ENCODE measurements at regions not wholly inside any gene's neighbourhood (a gene's known extent, or its start where the extent isn't known, plus 50 kb on each side); places are given as distances from the start of the nearest gene placed in this dataset.

DNA sequence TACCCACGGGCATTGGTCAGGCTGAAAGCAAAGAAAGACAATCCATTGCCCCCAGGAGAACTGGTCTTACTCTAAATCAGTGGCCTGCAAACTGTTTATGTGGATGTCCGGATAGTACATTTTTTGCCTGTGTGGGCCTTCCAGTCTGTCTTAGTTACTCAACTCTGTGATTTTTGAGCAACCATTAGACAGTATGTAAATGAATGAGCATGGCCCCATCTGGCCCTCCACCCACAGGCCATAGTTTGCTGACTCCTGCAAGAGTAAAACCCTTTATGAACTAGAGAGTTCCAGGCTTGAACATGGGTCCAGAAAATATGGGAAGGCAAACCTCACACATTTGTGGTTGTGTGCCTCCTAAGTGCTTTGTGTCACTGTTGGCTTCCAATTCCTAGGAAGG lies 55.7 kb upstream of the CYP1B1 start:
- TF ChIP-seq, protein P1, sequence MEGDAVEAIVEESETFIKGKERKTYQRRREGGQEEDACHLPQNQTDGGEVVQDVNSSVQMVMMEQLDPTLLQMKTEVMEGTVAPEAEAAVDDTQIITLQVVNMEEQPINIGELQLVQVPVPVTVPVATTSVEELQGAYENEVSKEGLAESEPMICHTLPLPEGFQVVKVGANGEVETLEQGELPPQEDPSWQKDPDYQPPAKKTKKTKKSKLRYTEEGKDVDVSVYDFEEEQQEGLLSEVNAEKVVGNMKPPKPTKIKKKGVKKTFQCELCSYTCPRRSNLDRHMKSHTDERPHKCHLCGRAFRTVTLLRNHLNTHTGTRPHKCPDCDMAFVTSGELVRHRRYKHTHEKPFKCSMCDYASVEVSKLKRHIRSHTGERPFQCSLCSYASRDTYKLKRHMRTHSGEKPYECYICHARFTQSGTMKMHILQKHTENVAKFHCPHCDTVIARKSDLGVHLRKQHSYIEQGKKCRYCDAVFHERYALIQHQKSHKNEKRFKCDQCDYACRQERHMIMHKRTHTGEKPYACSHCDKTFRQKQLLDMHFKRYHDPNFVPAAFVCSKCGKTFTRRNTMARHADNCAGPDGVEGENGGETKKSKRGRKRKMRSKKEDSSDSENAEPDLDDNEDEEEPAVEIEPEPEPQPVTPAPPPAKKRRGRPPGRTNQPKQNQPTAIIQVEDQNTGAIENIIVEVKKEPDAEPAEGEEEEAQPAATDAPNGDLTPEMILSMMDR (conservative IDR thresholded peaks at IDR 0.05; ENCODE audit: low read length), result no peak
- no peak for TF ChIP-seq EZH2phosphoT487 (IDR thresholded peaks at IDR 0.05; ENCODE audit: borderline replicate concordance)

GRCh38 chr2:38130876-38131275 lies 54.9 kb upstream of the CYP1B1 start:
- Histone ChIP-seq H2AFZ (ENCODE audit: low read length) (no peak overlapping the region), H3K27me3 (ENCODE audit: insufficient read depth, low read length, poor library complexity, severe bottlenecking) (no peaks in the 10 kb centered on the region), H4K20me1 (ENCODE audit: insufficient read depth, low read length, poor library complexity, severe bottlenecking) (no peaks in the 10 kb centered on the region), H3K4me3 (ENCODE audit: low read length, poor library complexity, severe bottlenecking) (no peak overlapping the region), H3K4me2 (ENCODE audit: low read depth, low read length, poor library complexity, severe bottlenecking) (no peak overlapping the region), H3K4me1 (ENCODE audit: insufficient read depth, low read length, poor library complexity, severe bottlenecking) (no peaks in the 10 kb centered on the region), H3K9me3 (ENCODE audit: insufficient read depth, low read depth, low read length) (peaks cover 5% of the 10 kb centered on the region; the same call in 1 of the 2 replicates), H3K79me2 (ENCODE audit: insufficient read depth, low read length) (no peaks in the 10 kb centered on the region), H3K9ac (ENCODE audit: low read depth, low read length, poor library complexity, severe bottlenecking) (no peak overlapping the region), H3K36me3 (ENCODE audit: insufficient read depth, low read length) (no peaks in the 10 kb centered on the region), H3F3A (ENCODE audit: low read depth) (no peaks in the 10 kb centered on the region), H3K9me2 (replicated peaks; ENCODE audit: low read depth, low read length) (no peaks in the 10 kb centered on the region)
- TF ChIP-seq, protein P1 (conservative IDR thresholded peaks at IDR 0.05; ENCODE audit: low read length), result no peak
- no peak for TF ChIP-seq EZH2phosphoT487 (IDR thresholded peaks at IDR 0.05; ENCODE audit: borderline replicate concordance)

More for the DNA sequence above, 55.7 kb upstream of the CYP1B1 start:
- H3K36me3 ChIP-seq (ENCODE audit: insufficient read depth, low read length), result no peaks in the 10 kb centered on the region
- H2AFZ ChIP-seq (ENCODE audit: low read length), result no peak overlapping the region
- H3K4me3 ChIP-seq (ENCODE audit: low read length, poor library complexity, severe bottlenecking), result no peak overlapping the region
- no peaks in the 10 kb centered on the region for H3F3A ChIP-seq (ENCODE audit: low read depth)
- H3K4me2 ChIP-seq (ENCODE audit: low read depth, low read length, poor library complexity, severe bottlenecking), result no peak overlapping the region
- peaks cover 5% of the 10 kb centered on the region; the same call in 1 of the 2 replicates for H3K9me3 ChIP-seq (ENCODE audit: insufficient read depth, low read depth, low read length)
- no peak overlapping the region for H3K9ac ChIP-seq (ENCODE audit: low read depth, low read length, poor library complexity, severe bottlenecking)
- no peaks in the 10 kb centered on the region for H3K27me3 ChIP-seq (ENCODE audit: insufficient read depth, low read length, poor library complexity, severe bottlenecking)
- H3K79me2 ChIP-seq (ENCODE audit: insufficient read depth, low read length), result no peaks in the 10 kb centered on the region
- no peaks in the 10 kb centered on the region for H4K20me1 ChIP-seq (ENCODE audit: insufficient read depth, low read length, poor library complexity, severe bottlenecking)
- H3K9me2 ChIP-seq (replicated peaks; ENCODE audit: low read depth, low read length), result no peaks in the 10 kb centered on the region
- H3K4me1 ChIP-seq (ENCODE audit: insufficient read depth, low read length, poor library complexity, severe bottlenecking), result no peaks in the 10 kb centered on the region

- no peaks in the 10 kb centered on the region for H3K36me3 ChIP-seq (ENCODE audit: insufficient read depth, low read length)
- H3K9ac ChIP-seq (ENCODE audit: low read depth, low read length, poor library complexity, severe bottlenecking), result no peak overlapping the region
- H3K27me3 ChIP-seq (ENCODE audit: insufficient read depth, low read length, poor library complexity, severe bottlenecking), result no peaks in the 10 kb centered on the region
- H3K4me1 ChIP-seq (ENCODE audit: insufficient read depth, low read length, poor library complexity, severe bottlenecking), result no peaks in the 10 kb centered on the region
- no peaks in the 10 kb centered on the region for H4K20me1 ChIP-seq (ENCODE audit: insufficient read depth, low read length, poor library complexity, severe bottlenecking)
- no peaks in the 10 kb centered on the region for H3F3A ChIP-seq (ENCODE audit: low read depth)
- no peaks in the 10 kb centered on the region for H3K79me2 ChIP-seq (ENCODE audit: insufficient read depth, low read length)
- no peak overlapping the region for H2AFZ ChIP-seq (ENCODE audit: low read length)
- no peak overlapping the region for H3K4me2 ChIP-seq (ENCODE audit: low read depth, low read length, poor library complexity, severe bottlenecking)
- peaks cover 5% of the 10 kb centered on the region; the same call in 1 of the 2 replicates for H3K9me3 ChIP-seq (ENCODE audit: insufficient read depth, low read depth, low read length)
- H3K9me2 ChIP-seq (replicated peaks; ENCODE audit: low read depth, low read length), result no peaks in the 10 kb centered on the region
- TF ChIP-seq, protein P1 (conservative IDR thresholded peaks at IDR 0.05; ENCODE audit: low read length), result no peak
- TF ChIP-seq EZH2phosphoT487 (IDR thresholded peaks at IDR 0.05; ENCODE audit: borderline replicate concordance), result no peak
- H3K4me3 ChIP-seq (ENCODE audit: low read length, poor library complexity, severe bottlenecking), result no peak overlapping the region
These were observed 54.0 kb upstream of the CYP1B1 start for GRCh38 chr2:38129987-38130386.

Data from Loucy (cell line).